CD4-positive, alpha-beta T cell treated with Interleukin-17A for 1 hour (primary cell): ENCODE measurements at regions not wholly inside any gene's neighbourhood (a gene's known extent, or its start where the extent isn't known, plus 50 kb on each side); places are given as distances from the start of the nearest gene placed in this dataset.
A peak's percentile ranks its signal among the peaks of the same experiment; 100 is the strongest.
"Not testable (repeated sequence)": the region's sequence is repeated elsewhere in the genome, so short reads cannot be mapped to it uniquely, and the experiment has no call there.

Experiments
- DNase-seq: peaks from one replicate; pipeline ENCODE4 v3.0.0-alpha.2; 2020

GRCh38 chr12:68984796-68985573 lies 52.0 kb upstream of the CPM start:
- no peak for DNase-seq

DNA sequence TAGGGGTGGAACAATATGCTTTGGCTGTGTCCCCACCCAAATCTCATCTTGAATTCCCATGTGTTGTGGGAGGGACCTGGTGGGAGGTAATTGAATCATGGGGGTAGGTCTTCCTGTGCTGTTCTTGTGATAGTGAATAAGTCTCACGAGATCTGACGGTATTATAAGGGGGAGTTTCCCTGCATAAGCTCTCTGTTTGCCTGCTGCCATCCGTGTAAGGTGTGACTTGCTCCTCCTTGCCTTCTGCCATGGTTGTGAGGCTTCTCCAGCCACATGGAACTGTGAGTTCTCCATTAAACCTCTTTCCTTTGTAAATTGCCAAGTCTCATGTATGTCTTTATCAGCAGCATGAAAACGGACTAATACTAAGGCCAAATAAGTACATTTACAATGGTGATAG lies 64.6 kb upstream of the CPM start:
- DNase-seq: not testable (repeated sequence)

GRCh38 chr12:68998041-68998440 lies 65.1 kb upstream of the CPM start:
- DNase-seq: no peak

DNA sequence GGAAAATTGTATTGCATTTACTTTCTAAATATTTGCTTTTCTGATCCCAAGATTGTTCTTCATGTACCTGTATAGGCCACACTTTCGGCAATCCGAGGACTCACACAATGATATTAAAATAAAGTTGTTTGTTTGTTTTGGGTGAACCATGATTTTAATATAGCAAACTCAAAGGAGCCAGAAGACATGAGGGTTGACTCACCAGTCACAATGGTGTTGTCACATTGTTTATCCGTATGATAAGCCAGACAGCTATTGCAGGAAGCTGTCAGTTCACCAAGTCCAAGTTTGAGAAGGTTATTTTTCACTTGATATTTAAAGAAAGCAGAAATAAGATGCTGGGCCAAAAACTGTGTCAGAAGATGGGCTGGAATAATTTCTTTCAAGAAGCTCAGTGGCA lies 67.1 kb upstream of the CPM start:
- no peak for DNase-seq

DNA sequence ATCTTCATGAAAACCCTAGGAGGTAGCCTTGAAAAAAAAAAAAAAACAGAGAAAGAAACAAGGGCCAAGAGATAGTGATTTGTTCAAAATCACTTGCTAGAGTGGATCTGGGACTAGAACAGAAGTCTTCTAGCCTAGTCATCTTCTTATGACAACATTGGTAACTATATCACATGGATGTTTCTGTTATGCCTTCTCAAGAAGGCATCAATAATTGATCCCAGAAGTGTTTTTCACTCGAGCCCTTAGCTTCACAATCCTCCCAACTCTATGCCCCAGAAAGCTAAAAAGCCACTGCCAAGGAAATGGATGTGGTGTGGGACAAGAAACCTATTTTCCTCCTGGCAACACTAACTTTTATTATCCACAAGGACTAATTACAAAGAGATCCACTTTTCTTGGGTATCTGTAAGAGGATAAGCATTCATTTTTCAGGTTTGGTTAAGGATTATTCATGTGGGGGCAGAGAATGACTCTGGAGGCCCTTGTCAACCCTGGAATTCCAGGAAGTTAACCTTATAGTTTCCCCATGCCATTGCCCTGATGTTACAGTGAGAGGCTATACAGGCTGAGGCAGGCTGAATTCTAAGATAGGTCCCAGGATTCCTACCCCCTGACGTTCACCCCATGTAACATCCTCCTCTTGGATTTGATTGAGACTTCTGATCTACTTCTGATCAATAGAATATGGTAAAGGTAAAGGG lies 67.7 kb upstream of the CPM start:
- DNase-seq: no peak

DNA sequence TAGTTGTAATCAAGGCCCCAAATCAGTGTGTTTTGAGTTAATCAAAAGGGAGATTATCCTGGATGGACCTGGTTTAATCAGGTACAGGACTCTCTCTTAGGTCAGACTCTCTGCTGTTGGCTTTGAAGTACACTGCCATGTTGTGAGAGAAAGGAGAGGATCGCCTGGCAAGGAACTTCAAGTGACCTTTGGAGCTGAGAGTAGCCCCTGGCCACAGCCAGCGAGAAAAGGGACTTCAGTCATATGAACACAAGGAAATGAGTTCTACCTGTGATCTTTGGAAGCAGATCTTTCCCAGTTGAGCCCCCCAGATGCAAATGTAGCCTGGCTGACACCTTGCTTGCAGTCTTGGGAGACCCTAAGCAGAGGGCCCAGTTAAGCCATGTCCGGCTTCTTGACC lies 68.3 kb upstream of the CPM start:
- no peak for DNase-seq

DNA sequence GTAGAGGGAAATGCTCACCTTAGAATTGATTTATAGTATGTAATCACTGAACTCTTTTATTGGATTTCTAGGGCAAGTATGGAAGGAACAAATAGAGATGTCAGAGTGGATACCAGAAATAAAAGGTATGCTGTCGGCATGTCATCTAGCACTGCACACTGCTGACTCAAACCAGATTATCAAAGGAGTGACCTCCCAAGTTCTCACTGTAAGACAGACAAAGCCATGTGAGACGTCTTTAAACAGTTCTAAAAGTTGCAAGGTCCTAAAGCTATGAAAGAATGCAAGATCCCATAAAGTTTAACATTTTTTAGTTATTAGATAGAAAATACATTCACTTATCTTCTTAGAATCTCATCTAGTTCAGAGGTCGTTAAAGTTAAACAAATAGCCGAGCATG lies 70.0 kb upstream of the CPM start:
- DNase-seq: no peak

DNA sequence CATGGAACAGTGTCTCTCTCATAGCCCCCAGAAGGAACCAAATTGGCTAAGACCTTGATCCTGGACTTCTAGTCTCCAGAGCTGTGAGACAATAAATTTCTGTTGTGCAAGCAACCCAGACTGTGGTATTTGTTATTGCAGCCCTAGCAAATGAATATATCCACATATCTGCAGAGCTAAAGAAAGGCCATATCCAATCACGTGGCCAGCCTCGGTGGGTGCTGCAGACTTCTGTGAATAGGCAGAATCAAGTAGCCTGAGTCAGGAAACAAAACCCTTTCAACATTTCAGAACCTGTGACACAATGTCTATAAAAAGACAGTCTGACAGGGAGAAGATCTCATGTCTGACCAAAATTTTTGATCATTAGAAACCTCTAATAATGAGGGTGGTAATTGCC lies 71.0 kb upstream of the CPM start:
- no peak for DNase-seq

GRCh38 chr12:69007101-69007854 lies 74.3 kb upstream of the CPM start:
- peak; percentile 4 for DNase-seq

- no peak for DNase-seq
These were observed 74.9 kb upstream of the CPM start for GRCh38 chr12:69007855-69008351.

DNA sequence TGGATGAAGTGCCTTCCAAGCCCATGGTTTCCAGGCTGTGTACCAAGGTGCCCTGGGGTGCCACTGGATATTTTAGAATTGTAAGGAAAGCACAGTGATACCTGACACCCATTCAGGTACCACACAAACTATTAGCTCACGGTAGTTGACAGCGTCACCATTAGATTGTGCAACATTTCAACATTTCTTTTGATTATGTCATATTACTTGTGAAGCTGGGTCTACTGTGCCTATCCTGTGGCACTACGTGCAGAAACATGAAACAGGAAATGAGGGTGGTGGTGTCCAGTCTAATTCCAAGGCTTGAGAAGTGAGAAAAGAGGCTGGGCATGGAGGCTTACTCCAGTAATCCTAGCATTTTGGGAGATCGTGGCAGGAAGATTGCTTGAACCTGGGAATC lies 75.5 kb upstream of the CPM start:
- DNase-seq: peak; percentile 5

- no peak for DNase-seq
These were observed 81.1 kb upstream of the CPM start for GRCh38 chr12:69014047-69014446.

DNA sequence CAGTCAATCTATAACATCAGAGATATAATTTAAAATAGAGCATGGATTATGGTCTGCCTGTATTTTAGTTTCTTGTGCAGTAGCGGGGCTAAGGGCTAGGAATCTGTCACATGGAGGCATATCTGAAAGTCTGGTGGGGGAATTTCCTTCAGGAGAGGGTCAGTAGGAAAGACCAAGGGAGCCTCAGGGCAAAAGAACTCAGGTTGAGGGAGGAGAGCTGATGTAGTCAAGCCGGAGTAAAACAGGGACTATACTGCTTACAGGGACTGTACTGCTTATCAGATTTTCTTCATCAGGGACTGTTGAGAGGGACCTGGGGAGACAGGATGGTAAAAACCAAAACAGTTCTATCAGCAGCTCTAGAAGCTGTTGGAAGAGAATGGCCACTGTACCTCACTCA lies 82.0 kb upstream of the CPM start:
- no peak for DNase-seq

DNA sequence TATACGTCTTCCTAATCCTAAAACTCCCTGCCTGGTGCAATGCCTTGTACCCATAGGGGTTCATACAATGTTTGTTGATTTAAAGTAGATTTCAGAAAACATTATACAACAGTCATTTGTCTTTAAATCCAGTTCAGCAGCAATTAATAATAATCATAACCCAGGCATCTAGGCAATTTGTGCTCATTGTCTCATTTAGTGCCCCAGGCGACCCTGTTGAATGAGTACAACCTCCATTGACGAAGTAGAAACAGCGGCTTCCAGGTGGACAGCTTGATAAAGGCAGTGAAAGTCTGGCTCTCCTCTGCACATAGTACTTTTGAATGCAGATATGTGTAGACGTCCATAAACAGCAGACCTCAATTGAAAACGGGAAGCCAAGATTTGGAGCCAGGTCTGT lies 82.9 kb upstream of the CPM start:
- DNase-seq: no peak

DNA sequence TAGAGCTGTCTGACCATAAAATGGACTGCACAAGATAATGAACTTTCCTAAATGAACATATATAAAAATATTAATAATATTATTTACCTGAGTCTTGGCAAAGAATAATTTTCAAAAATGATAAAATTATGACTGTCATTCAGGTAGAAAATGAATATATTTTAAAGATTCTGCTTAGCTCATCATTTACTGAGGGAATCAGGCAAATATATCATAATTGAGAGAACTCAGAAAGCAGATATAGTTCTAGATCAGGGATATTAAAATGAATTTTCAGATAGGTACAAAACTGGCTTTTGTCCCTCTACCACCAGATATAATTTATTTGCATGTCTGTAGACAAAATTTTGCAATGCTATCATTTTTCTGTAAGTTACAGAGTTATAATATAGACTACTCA lies 86.1 kb upstream of the CPM start:
- no peak for DNase-seq

- DNase-seq: no peak
These were observed 86.9 kb upstream of the CPM start for GRCh38 chr12:69019910-69020309.

- no peak for DNase-seq
These were observed 89.7 kb upstream of the CPM start for GRCh38 chr12:69022674-69023073.

GRCh38 chr12:69023840-69024239 lies 90.9 kb upstream of the CPM start:
- DNase-seq: no peak

DNA sequence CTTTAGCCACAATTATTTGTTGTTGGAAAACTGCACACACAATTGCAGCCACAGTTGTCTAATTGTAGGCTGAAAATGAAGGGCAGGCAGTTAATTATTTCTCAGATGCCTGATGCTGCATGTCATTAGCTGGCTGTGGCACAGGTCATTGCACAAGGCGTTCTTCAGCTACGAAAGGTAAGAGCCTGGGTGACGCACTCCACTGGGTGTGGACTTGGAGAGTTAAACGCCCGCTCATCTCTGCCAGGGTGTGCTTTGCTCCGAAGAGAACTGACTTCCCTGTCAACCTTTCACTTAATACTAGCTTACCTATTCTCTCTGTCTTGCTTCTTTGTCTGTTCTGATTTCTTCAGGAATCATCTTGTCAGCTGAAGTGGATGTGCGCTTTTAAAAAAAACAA lies 91.4 kb upstream of the CPM start:
- no peak for DNase-seq

DNA sequence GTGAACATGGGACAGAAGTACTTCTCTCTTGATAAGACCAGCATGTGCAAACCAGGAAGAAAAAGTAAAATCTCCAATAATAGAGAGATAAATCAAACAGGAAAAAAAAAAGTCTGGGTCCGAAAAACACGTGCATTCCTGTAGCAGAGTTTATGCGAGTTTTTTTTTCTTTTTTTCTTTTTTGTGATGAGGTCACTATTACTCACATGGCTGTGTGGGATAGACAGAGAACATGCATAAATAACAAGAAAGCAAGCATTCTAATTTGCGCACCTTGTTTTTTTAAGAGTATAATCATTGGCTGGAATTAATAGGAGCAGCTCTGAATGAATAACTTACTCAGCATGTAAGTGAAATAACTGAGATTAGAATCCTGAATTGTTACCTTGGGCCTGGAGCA lies 91.9 kb upstream of the CPM start:
- DNase-seq: no peak

- DNase-seq: peak; percentile 4
These were observed 93.4 kb upstream of the CPM start for GRCh38 chr12:69026336-69026735.

DNA sequence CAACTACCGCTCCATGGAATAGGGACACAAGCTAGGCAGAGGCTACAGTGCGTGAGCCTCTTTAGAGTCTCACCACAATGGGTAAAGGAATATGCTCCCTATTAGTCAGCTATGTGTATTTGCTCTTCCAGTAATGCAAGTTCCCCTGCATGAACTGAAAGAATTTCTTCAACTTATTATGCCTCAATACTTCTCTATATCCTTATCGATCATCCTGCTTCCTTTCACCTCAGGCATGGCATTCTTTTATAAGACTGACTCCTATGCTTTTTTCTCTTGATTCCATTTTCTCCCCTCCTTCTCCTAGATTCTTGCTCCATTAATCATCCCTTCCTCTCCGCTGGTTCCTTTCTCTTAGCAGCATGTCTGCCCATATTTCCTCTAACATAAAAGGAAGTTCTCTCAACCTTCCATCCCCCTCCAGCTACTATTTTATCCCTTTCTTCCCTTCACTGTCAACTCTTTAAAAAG lies 94.5 kb upstream of the CPM start:
- DNase-seq: no peak

GRCh38 chr12:69028941-69029729 lies 96.2 kb upstream of the CPM start:
- no peak for DNase-seq
